ENCODE measurements at regions not wholly inside any gene's neighbourhood (a gene's known extent, or its start where the extent isn't known, plus 50 kb on each side); places are given as distances from the start of the nearest gene placed in this dataset.
"Not testable (repeated sequence)": the region's sequence is repeated elsewhere in the genome, so short reads cannot be mapped to it uniquely, and the experiment has no call there.

- H3K27ac Mint-ChIP-seq: no peak overlapping the region
- ChIA-PET CTCF (no interaction called here), POLR2A (no interaction called here)
- intact Hi-C loops (cut with micrococcal nuclease): no loop called here
- H3K4me3 Mint-ChIP-seq: no peak overlapping the region
- peaks cover 10% of the 10 kb centered on the region for H3K9me3 Mint-ChIP-seq
- no peaks in the 10 kb centered on the region for H3K36me3 Mint-ChIP-seq
- no peaks in the 10 kb centered on the region for H3K4me1 Mint-ChIP-seq (ENCODE audit: low read depth)
- DNase-seq: no peak
- H3K27me3 Mint-ChIP-seq: no peaks in the 10 kb centered on the region
Measured at GRCh38 chr2:82792316-82792715, 1666.8 kb downstream of the SUCLG1 start.

GRCh38 chr2:82790206-82791021, 1668.7 kb downstream of the SUCLG1 start:
- Mint-ChIP-seq H3K4me3 (no peak overlapping the region), H3K9me3 (peaks cover 10% of the 10 kb centered on the region), H3K27ac (no peak overlapping the region), H3K36me3 (no peaks in the 10 kb centered on the region), H3K27me3 (no peaks in the 10 kb centered on the region), H3K4me1 (ENCODE audit: low read depth) (no peaks in the 10 kb centered on the region)
- POLR2A ChIA-PET: no interaction called here
- CTCF ChIA-PET: no interaction called here
- no peak for DNase-seq
- intact Hi-C loops (cut with micrococcal nuclease): no loop called here

- POLR2A ChIA-PET: no interaction called here
- Mint-ChIP-seq H3K36me3 (no peaks in the 10 kb centered on the region), H3K27ac (no peak overlapping the region), H3K4me3 (no peak overlapping the region), H3K27me3 (no peaks in the 10 kb centered on the region), H3K9me3 (peaks cover 10% of the 10 kb centered on the region), H3K4me1 (ENCODE audit: low read depth) (no peaks in the 10 kb centered on the region)
- DNase-seq: no peak
- intact Hi-C loops (cut with micrococcal nuclease): no loop called here
- CTCF ChIA-PET: no interaction called here
Measured at GRCh38 chr2:82789851-82790205, 1669.3 kb downstream of the SUCLG1 start.

- H3K4me1 Mint-ChIP-seq (ENCODE audit: low read depth): no peaks in the 10 kb centered on the region
- no peaks in the 10 kb centered on the region for H3K27me3 Mint-ChIP-seq
- POLR2A ChIA-PET: no interaction called here
- intact Hi-C loops (cut with micrococcal nuclease): no loop called here
- no peak for DNase-seq
- H3K9me3 Mint-ChIP-seq: peaks cover 8% of the 10 kb centered on the region
- no peaks in the 10 kb centered on the region for H3K36me3 Mint-ChIP-seq
- H3K4me3 Mint-ChIP-seq: no peak overlapping the region
- H3K27ac Mint-ChIP-seq: no peak overlapping the region
- CTCF ChIA-PET: no interaction called here
Measured at GRCh38 chr2:82781176-82781915, 1677.7 kb downstream of the SUCLG1 start.

GRCh38 chr2:82780050-82780449, 1679.0 kb downstream of the SUCLG1 start:
- Mint-ChIP-seq H3K27me3 (no peaks in the 10 kb centered on the region), H3K4me3 (no peak overlapping the region), H3K4me1 (ENCODE audit: low read depth) (no peaks in the 10 kb centered on the region), H3K36me3 (no peaks in the 10 kb centered on the region), H3K27ac (no peak overlapping the region), H3K9me3 (peaks cover 15% of the 10 kb centered on the region)
- ChIA-PET POLR2A (no interaction called here), CTCF (no interaction called here)
- intact Hi-C loops (cut with micrococcal nuclease): no loop called here
- DNase-seq: no peak

GRCh38 chr2:82752396-82752795, 1706.7 kb downstream of the SUCLG1 start:
- H3K27ac Mint-ChIP-seq: no peak overlapping the region
- intact Hi-C loops (cut with micrococcal nuclease): no loop called here
- ChIA-PET POLR2A (no interaction called here), CTCF (no interaction called here)
- H3K4me1 Mint-ChIP-seq (ENCODE audit: low read depth): no peaks in the 10 kb centered on the region
- no peak overlapping the region for H3K4me3 Mint-ChIP-seq
- peaks cover 30% of the 10 kb centered on the region for H3K9me3 Mint-ChIP-seq
- H3K36me3 Mint-ChIP-seq: peaks cover 2% of the 10 kb centered on the region
- no peaks in the 10 kb centered on the region for H3K27me3 Mint-ChIP-seq
- no peak for DNase-seq

- POLR2A ChIA-PET: no interaction called here
- H3K27me3 Mint-ChIP-seq: no peaks in the 10 kb centered on the region
Measured at GRCh38 chr2:82748653-82749052, 1710.4 kb downstream of the SUCLG1 start.

GRCh38 chr2:82740527-82740926, 1718.6 kb downstream of the SUCLG1 start:
- no peak overlapping the region for H3K4me3 Mint-ChIP-seq
- POLR2A ChIA-PET: no interaction called here
- CTCF ChIA-PET: interaction anchor here (0.6 kb wide), 1 partner anchor 33 kb away, joined by 3 read pairs; no protein-coding TSS in a partner anchor
- no peaks in the 10 kb centered on the region for H3K27me3 Mint-ChIP-seq
- H3K36me3 Mint-ChIP-seq: no peaks in the 10 kb centered on the region
- no peaks in the 10 kb centered on the region for H3K4me1 Mint-ChIP-seq (ENCODE audit: low read depth)
- DNase-seq: no peak
- peaks cover 8% of the 10 kb centered on the region for H3K9me3 Mint-ChIP-seq
- intact Hi-C loops (cut with micrococcal nuclease): no loop called here
- H3K27ac Mint-ChIP-seq: no peak overlapping the region

More at GRCh38 chr2:82748653-82749052, 1710.4 kb downstream of the SUCLG1 start:
- Mint-ChIP-seq H3K4me3 (no peak overlapping the region), H3K27ac (no peak overlapping the region), H3K36me3 (peaks cover 2% of the 10 kb centered on the region), H3K9me3 (peaks cover 36% of the 10 kb centered on the region), H3K4me1 (ENCODE audit: low read depth) (no peaks in the 10 kb centered on the region)
- CTCF ChIA-PET: no interaction called here
- DNase-seq: no peak
- intact Hi-C loops (cut with micrococcal nuclease): no loop called here

GRCh38 chr2:82737965-82738364, 1721.1 kb downstream of the SUCLG1 start:
- H3K4me1 Mint-ChIP-seq (ENCODE audit: low read depth); CTCF ChIA-PET; DNase-seq; H3K27ac Mint-ChIP-seq; H3K9me3 Mint-ChIP-seq; H3K36me3 Mint-ChIP-seq; H3K27me3 Mint-ChIP-seq; POLR2A ChIA-PET; intact Hi-C loops (cut with micrococcal nuclease); H3K4me3 Mint-ChIP-seq: not testable (repeated sequence)

GRCh38 chr2:82735336-82735735, 1723.7 kb downstream of the SUCLG1 start:
- CTCF ChIA-PET: no interaction called here
- Mint-ChIP-seq H3K27me3 (no peaks in the 10 kb centered on the region), H3K36me3 (no peaks in the 10 kb centered on the region), H3K27ac (no peak overlapping the region), H3K4me1 (ENCODE audit: low read depth) (no peaks in the 10 kb centered on the region), H3K9me3 (peaks cover 8% of the 10 kb centered on the region), H3K4me3 (no peak overlapping the region)
- no peak for DNase-seq
- intact Hi-C loops (cut with micrococcal nuclease): no loop called here
- POLR2A ChIA-PET: no interaction called here

- H3K27ac Mint-ChIP-seq: no peak overlapping the region
- H3K4me3 Mint-ChIP-seq: no peak overlapping the region
- H3K4me1 Mint-ChIP-seq (ENCODE audit: low read depth): no peaks in the 10 kb centered on the region
- no peak for DNase-seq
- ChIA-PET CTCF (no interaction called here), POLR2A (no interaction called here)
- H3K9me3 Mint-ChIP-seq: peaks cover 16% of the 10 kb centered on the region
- H3K36me3 Mint-ChIP-seq: no peaks in the 10 kb centered on the region
- no peaks in the 10 kb centered on the region for H3K27me3 Mint-ChIP-seq
- intact Hi-C loops (cut with micrococcal nuclease): no loop called here
Measured at GRCh38 chr2:82731824-82732223, 1727.3 kb downstream of the SUCLG1 start.

- intact Hi-C loops (cut with micrococcal nuclease): no loop called here
- peaks cover 16% of the 10 kb centered on the region for H3K9me3 Mint-ChIP-seq
Measured at GRCh38 chr2:82730811-82731210, 1728.3 kb downstream of the SUCLG1 start.

GRCh38 chr2:82728090-82728489, 1731.0 kb downstream of the SUCLG1 start:
- CTCF ChIA-PET: no interaction called here
- Mint-ChIP-seq H3K27me3 (no peaks in the 10 kb centered on the region), H3K9me3 (peaks cover 13% of the 10 kb centered on the region), H3K27ac (no peak overlapping the region), H3K4me1 (ENCODE audit: low read depth) (no peaks in the 10 kb centered on the region), H3K4me3 (no peak overlapping the region), H3K36me3 (no peaks in the 10 kb centered on the region)
- intact Hi-C loops (cut with micrococcal nuclease): no loop called here
- DNase-seq: no peak
- POLR2A ChIA-PET: no interaction called here

More at GRCh38 chr2:82730811-82731210, 1728.3 kb downstream of the SUCLG1 start:
- H3K4me1 Mint-ChIP-seq (ENCODE audit: low read depth): no peaks in the 10 kb centered on the region
- H3K27ac Mint-ChIP-seq: no peak overlapping the region
- ChIA-PET CTCF (no interaction called here), POLR2A (no interaction called here)
- H3K27me3 Mint-ChIP-seq: no peaks in the 10 kb centered on the region
- H3K36me3 Mint-ChIP-seq: no peaks in the 10 kb centered on the region
- DNase-seq: no peak
- no peak overlapping the region for H3K4me3 Mint-ChIP-seq

Data from activated CD4-positive, alpha-beta memory T cell treated with anti-CD3 and anti-CD28 coated beads for 36 hours (primary cell).